Vagina (tissue), 2 donors: ENCODE measurements at regions not wholly inside any gene's neighbourhood (a gene's known extent, or its start where the extent isn't known, plus 50 kb on each side); places are given as distances from the start of the nearest gene placed in this dataset.

ENCODE experiments used
- DNase-seq, 2 donors: peaks; one replicate each; pipeline ENCODE4 v3.0.0-alpha.2; 2017; ENCODE audit errors: extremely low spot score in 2 of 2
- H3K27ac ChIP-seq: fragments of 200-600 bp; sonication (generic); one replicate; pipeline ENCODE4 v1.5.1; 2019
- H3K27me3 ChIP-seq: fragments of 200-600 bp; sonication (generic); one replicate; pipeline ENCODE4 v1.5.1; 2019
- H3K36me3 ChIP-seq, 2 donors: fragments of 200-600 bp; sonication (generic); one replicate each; pipeline ENCODE4 v1.5.1; 2017 to 2019
- H3K4me1 ChIP-seq: fragments of 200-600 bp; sonication (generic); one replicate; pipeline ENCODE4 v1.5.1; 2019
- H3K4me3 ChIP-seq, 2 donors: fragments of 200-600 bp; sonication (generic); 1 replicate in 1 of 2; 2 replicates in 1 of 2; pipeline ENCODE4 v1.5.1; 2016 to 2019
- H3K9me3 ChIP-seq: fragments of 200-600 bp; sonication (generic); one replicate; pipeline ENCODE4 v1.5.1; 2019
- POLR2A ChIP-seq, 2 donors: fragments of 450-650 bp; IDR thresholded peaks; one replicate each; pipeline ENCODE4 v1.6.1; 2017; ENCODE audit warnings: antibody characterized with exemption in 2 of 2, mild to moderate bottlenecking in 2 of 2, moderate library complexity in 2 of 2
- POLR2AphosphoS5 ChIP-seq, 2 donors: sonication (generic); formaldehyde crosslinking; IDR thresholded peaks; one replicate each; pipeline ENCODE4 v1.9.0; 2017; ENCODE audit warnings: antibody characterized with exemption in 2 of 2, mild to moderate bottlenecking in 2 of 2, low read depth in 1 of 2; ENCODE audit not compliant: insufficient read depth in 1 of 2
- intact Hi-C: fragments of 100-400 bp; cut with DNase I; formaldehyde crosslinking; loops from one replicate; pipeline ENCODE4 v1.15.1; 2023
- TF ChIP-seq, protein P1 (sequence below), 3 experiments: fragments of 450-650 bp in 2 of 3; fragments of 200-600 bp in 1 of 3; sonication (generic) in 1 of 3; IDR thresholded peaks; one replicate each; pipeline ENCODE4 v1.5.1; 2017 to 2019; ENCODE audit warnings: antibody characterized with exemption in 3 of 3, mild to moderate bottlenecking in 2 of 3, moderate library complexity in 2 of 3

DNA sequence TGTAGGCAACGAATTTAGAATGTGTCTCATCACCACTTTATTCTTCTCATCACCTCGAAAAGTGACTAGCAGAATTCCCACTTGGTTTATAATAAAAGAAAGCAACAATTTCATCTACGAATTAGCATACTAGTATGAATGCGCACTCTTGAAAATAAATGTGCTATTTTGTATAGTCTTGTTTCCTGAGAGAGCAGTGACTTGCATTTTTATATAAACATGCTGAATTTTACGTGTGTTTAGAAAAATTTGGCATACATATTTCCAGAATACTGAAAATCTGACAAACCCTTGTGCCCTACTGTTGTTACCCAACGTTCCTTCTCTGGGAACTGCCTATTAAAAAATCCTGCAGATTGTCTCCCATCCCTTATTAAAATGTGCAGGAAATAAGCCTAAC lies 786.8 kb downstream of the TSN start:
- no peak for DNase-seq
- Histone ChIP-seq H3K27ac (no peak overlapping the region), H3K4me1 (no peaks in the 10 kb centered on the region), H3K4me3 (no peak overlapping the region), H3K9me3 (no peaks in the 10 kb centered on the region), H3K36me3 (no peaks in the 10 kb centered on the region), H3K27me3 (no peaks in the 10 kb centered on the region)
- TF ChIP-seq POLR2A (IDR thresholded peaks at IDR 0.05): no peak
- TF ChIP-seq, protein P1, sequence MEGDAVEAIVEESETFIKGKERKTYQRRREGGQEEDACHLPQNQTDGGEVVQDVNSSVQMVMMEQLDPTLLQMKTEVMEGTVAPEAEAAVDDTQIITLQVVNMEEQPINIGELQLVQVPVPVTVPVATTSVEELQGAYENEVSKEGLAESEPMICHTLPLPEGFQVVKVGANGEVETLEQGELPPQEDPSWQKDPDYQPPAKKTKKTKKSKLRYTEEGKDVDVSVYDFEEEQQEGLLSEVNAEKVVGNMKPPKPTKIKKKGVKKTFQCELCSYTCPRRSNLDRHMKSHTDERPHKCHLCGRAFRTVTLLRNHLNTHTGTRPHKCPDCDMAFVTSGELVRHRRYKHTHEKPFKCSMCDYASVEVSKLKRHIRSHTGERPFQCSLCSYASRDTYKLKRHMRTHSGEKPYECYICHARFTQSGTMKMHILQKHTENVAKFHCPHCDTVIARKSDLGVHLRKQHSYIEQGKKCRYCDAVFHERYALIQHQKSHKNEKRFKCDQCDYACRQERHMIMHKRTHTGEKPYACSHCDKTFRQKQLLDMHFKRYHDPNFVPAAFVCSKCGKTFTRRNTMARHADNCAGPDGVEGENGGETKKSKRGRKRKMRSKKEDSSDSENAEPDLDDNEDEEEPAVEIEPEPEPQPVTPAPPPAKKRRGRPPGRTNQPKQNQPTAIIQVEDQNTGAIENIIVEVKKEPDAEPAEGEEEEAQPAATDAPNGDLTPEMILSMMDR (IDR thresholded peaks at IDR 0.05): no peak
- TF ChIP-seq POLR2AphosphoS5 (IDR thresholded peaks at IDR 0.05; ENCODE audit: insufficient read depth in 1 of 2, low read depth in 1 of 2): no peak
- intact Hi-C loops: no loop called here

DNA sequence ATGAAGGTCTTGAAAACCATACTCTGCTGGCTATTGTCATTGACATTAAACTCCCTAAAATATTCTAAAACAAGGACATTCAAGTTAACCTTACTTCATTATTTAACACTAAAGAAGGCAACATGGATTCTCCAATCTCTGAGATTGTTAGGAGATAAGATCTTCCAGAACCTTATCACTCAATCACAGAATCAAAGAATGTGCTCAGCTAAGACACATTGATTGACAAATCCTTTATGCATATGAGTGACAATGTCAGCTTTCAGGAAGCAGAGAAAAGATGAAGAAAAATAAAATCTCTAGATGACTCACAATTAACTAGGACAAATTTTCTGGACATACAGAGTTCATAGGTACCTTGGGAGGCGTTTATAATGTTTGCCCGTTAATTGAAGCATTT lies 787.2 kb downstream of the TSN start:
- Histone ChIP-seq H3K9me3 (no peaks in the 10 kb centered on the region), H3K4me3 (no peak overlapping the region), H3K27me3 (no peaks in the 10 kb centered on the region), H3K36me3 (no peaks in the 10 kb centered on the region), H3K4me1 (no peaks in the 10 kb centered on the region), H3K27ac (no peak overlapping the region)
- no peak for TF ChIP-seq POLR2AphosphoS5 (IDR thresholded peaks at IDR 0.05; ENCODE audit: insufficient read depth in 1 of 2, low read depth in 1 of 2)
- TF ChIP-seq, protein P1 (IDR thresholded peaks at IDR 0.05): no peak
- no peak for TF ChIP-seq POLR2A (IDR thresholded peaks at IDR 0.05)
- intact Hi-C loops: no loop called here
- no peak for DNase-seq

DNA sequence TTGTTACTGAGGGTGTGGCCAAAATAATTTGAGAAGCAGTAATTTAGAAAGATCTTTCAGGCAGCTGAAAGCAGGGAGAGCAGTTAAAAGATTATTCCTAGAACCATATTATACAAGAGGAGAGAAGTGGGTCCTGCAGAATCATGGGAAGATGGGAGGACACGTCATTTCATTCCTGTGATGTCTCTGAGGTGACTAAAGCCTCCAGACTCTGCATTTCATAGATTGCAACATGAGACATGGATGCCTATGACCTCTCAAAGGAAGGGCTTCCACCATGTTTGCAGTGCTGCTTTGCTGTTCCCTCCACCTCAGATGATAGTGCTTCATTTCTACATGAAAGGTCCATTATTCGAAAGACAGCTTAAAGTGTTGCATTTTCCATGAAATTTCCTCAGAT lies 788.4 kb downstream of the TSN start:
- TF ChIP-seq POLR2A (IDR thresholded peaks at IDR 0.05) (no peak), POLR2AphosphoS5 (IDR thresholded peaks at IDR 0.05; ENCODE audit: insufficient read depth in 1 of 2, low read depth in 1 of 2) (no peak)
- TF ChIP-seq, protein P1 (IDR thresholded peaks at IDR 0.05): no peak
- H3K36me3 ChIP-seq: no peaks in the 10 kb centered on the region
- intact Hi-C loops: no loop called here

DNA sequence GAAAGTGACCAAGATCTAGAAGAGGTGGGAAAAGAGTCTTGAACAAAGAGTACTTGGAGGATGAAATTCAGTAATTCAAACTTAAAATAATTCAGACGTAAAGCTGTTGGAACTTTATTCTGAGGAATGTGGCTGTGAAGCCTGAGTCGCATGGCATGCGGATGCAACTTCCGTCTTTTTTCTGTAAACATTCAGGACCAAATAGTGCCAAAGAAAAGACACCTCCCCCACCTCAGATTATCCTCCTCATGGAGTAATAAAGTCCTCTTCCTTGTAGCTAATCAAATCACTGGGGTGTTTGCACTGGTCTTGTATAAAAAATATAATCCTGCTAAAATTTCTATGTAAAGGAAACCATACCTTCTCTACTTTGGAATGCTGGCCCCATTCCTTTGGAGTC lies 790.4 kb downstream of the TSN start:
- Histone ChIP-seq H3K36me3 (no peaks in the 10 kb centered on the region), H3K27ac (no peak overlapping the region), H3K27me3 (no peaks in the 10 kb centered on the region), H3K9me3 (no peaks in the 10 kb centered on the region), H3K4me1 (no peaks in the 10 kb centered on the region), H3K4me3 (no peak overlapping the region)
- no peak for DNase-seq
- intact Hi-C loops: no loop called here
- TF ChIP-seq POLR2AphosphoS5 (IDR thresholded peaks at IDR 0.05; ENCODE audit: insufficient read depth in 1 of 2, low read depth in 1 of 2) (no peak), POLR2A (IDR thresholded peaks at IDR 0.05) (no peak)
- TF ChIP-seq, protein P1 (IDR thresholded peaks at IDR 0.05): no peak

More for the DNA sequence above, 788.4 kb downstream of the TSN start:
- no peak for DNase-seq
- no peak overlapping the region for H3K4me3 ChIP-seq
- no peaks in the 10 kb centered on the region for H3K9me3 ChIP-seq
- no peak overlapping the region for H3K27ac ChIP-seq
- H3K4me1 ChIP-seq: no peaks in the 10 kb centered on the region
- H3K27me3 ChIP-seq: no peaks in the 10 kb centered on the region

DNA sequence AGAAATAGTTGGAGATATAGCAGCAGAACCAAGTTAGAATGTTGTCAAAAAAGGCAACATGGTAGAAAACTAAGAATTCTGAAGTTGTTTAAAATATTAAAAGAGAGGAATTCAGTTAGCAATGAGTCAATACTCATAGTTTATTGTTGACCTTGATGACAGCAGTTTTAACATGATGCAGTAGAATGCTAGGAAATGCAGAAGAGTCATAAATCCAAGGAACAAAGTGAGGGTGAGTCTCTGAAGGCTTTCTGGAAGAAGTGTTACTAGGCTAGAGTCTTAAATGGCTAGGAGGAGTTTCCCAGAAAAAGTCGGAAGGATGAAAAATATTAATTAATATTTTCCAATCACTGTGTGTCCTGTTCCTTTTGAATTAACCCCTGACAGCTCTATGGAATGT lies 807.3 kb downstream of the TSN start:
- Histone ChIP-seq H3K27me3 (no peaks in the 10 kb centered on the region), H3K27ac (no peak overlapping the region), H3K4me1 (no peaks in the 10 kb centered on the region), H3K4me3 (no peak overlapping the region), H3K36me3 (no peaks in the 10 kb centered on the region), H3K9me3 (no peaks in the 10 kb centered on the region)
- DNase-seq: no peak
- intact Hi-C loops: no loop called here
- TF ChIP-seq POLR2A (IDR thresholded peaks at IDR 0.05) (no peak), POLR2AphosphoS5 (IDR thresholded peaks at IDR 0.05; ENCODE audit: insufficient read depth in 1 of 2, low read depth in 1 of 2) (no peak)
- TF ChIP-seq, protein P1 (IDR thresholded peaks at IDR 0.05): no peak
